Right lung (tissue), 2 donors: ENCODE measurements at regions not wholly inside any gene's neighbourhood (a gene's known extent, or its start where the extent isn't known, plus 50 kb on each side); places are given as distances from the start of the nearest gene placed in this dataset.
"Not testable (repeated sequence)": the region's sequence is repeated elsewhere in the genome, so short reads cannot be mapped to it uniquely, and the experiment has no call there.

ENCODE experiments used
- DNase-seq, 2 donors: peaks; one replicate each; pipeline ENCODE4 v3.0.0-alpha.2; 2013

- DNase-seq = no peak
These were observed 105.3 kb upstream of the C2CD4B start for GRCh38 chr15:62270216-62270921.

GRCh38 chr15:62272290-62272689 lies 107.2 kb upstream of the C2CD4B start:
- no peak for DNase-seq

GRCh38 chr15:62275831-62276230 lies 110.7 kb upstream of the C2CD4B start:
- no peak for DNase-seq

GRCh38 chr15:62277816-62278394 lies 112.8 kb upstream of the C2CD4B start:
- no peak for DNase-seq

GRCh38 chr15:62278534-62278933 lies 113.4 kb upstream of the C2CD4B start:
- no peak for DNase-seq

GRCh38 chr15:62279041-62279440 lies 114.0 kb upstream of the C2CD4B start:
- no peak for DNase-seq

GRCh38 chr15:62280625-62281024 lies 115.5 kb upstream of the C2CD4B start:
- no peak for DNase-seq

GRCh38 chr15:62281801-62282200 lies 116.7 kb upstream of the C2CD4B start:
- not testable (repeated sequence) for DNase-seq

GRCh38 chr15:62287066-62287857 lies 122.2 kb upstream of the C2CD4B start:
- DNase-seq = no peak

GRCh38 chr15:62288361-62289017 lies 123.4 kb upstream of the C2CD4B start:
- no peak for DNase-seq

- DNase-seq = no peak
These were observed 126.2 kb upstream of the C2CD4B start for GRCh38 chr15:62291262-62291661.

GRCh38 chr15:62296756-62297507 lies 131.8 kb upstream of the C2CD4B start:
- no peak for DNase-seq

- no peak for DNase-seq
These were observed 132.4 kb upstream of the C2CD4B start for GRCh38 chr15:62297522-62297921.

GRCh38 chr15:62297933-62298332 lies 132.8 kb upstream of the C2CD4B start:
- DNase-seq = no peak

- DNase-seq = no peak
These were observed 133.7 kb upstream of the C2CD4B start for GRCh38 chr15:62298811-62299210.

GRCh38 chr15:62299541-62299940 lies 134.5 kb upstream of the C2CD4B start:
- no peak for DNase-seq

GRCh38 chr15:62301993-62302675 lies 137.0 kb upstream of the C2CD4B start:
- peak; percentile 58 to 67 for DNase-seq

GRCh38 chr15:62306851-62307504 lies 141.9 kb upstream of the C2CD4B start:
- DNase-seq = peak; percentile 55 to 61

GRCh38 chr15:62307551-62307950 lies 142.5 kb upstream of the C2CD4B start:
- no peak for DNase-seq

- no peak for DNase-seq
These were observed 151.5 kb upstream of the C2CD4B start for GRCh38 chr15:62316413-62317060.
